Stimulated activated effector memory CD8-positive, alpha-beta T cell treated with anti-CD3 and anti-CD28 coated beads, Interleukin-12 subunit alpha, Interleukin-12 subunit beta, amount 100 ng/mL, for 72 hours (primary cell): ENCODE measurements at regions not wholly inside any gene's neighbourhood (a gene's known extent, or its start where the extent isn't known, plus 50 kb on each side); places are given as distances from the start of the nearest gene placed in this dataset.

ENCODE experiments used
- ATAC-seq: fragments of 150-1000 bp; cut with Tn5 transposase; 2 replicates; pipeline ENCODE4 v1.10.0; 2021
- DNase-seq, 2 donors: peaks; one replicate each; pipeline ENCODE4 v3.0.0; 2021 to 2022; ENCODE audit warnings: low spot score in 2 of 2
- H3K27ac Mint-ChIP-seq: one replicate; pipeline ENCODE4 v1.8.0; 2022; ENCODE audit warnings: mild to moderate bottlenecking, mixed read lengths
- H3K36me3 Mint-ChIP-seq: one replicate; pipeline ENCODE4 v1.8.0; 2022; ENCODE audit warnings: mild to moderate bottlenecking, mixed read lengths
- H3K4me1 Mint-ChIP-seq: one replicate; pipeline ENCODE4 v1.8.0; 2022; ENCODE audit warnings: mixed read lengths
- H3K4me3 Mint-ChIP-seq: one replicate; pipeline ENCODE4 v1.8.0; 2022; ENCODE audit warnings: mild to moderate bottlenecking, mixed read lengths
- H3K9me3 Mint-ChIP-seq: one replicate; pipeline ENCODE4 v1.8.0; 2022; ENCODE audit warnings: mixed read lengths

GRCh38 chr2:14188446-14188845 is 444.1 kb upstream of the LRATD1 start:
- H3K27ac Mint-ChIP-seq, result no peak overlapping the region
- H3K4me3 Mint-ChIP-seq, result no peak overlapping the region
- H3K36me3 Mint-ChIP-seq, result no peaks in the 10 kb centered on the region
- DNase-seq, result no peak
- H3K9me3 Mint-ChIP-seq, result peaks cover 11% of the 10 kb centered on the region
- no peak for ATAC-seq
- H3K4me1 Mint-ChIP-seq, result no peaks in the 10 kb centered on the region

- Mint-ChIP-seq H3K36me3 (no peaks in the 10 kb centered on the region), H3K4me3 (no peak overlapping the region), H3K27ac (no peak overlapping the region), H3K4me1 (no peaks in the 10 kb centered on the region), H3K9me3 (peaks cover 11% of the 10 kb centered on the region)
- ATAC-seq (no peak), DNase-seq (no peak)
Observed at GRCh38 chr2:14189929-14190328, 442.6 kb upstream of the LRATD1 start.

- Mint-ChIP-seq H3K27ac (no peak overlapping the region), H3K4me3 (no peak overlapping the region), H3K36me3 (no peaks in the 10 kb centered on the region), H3K9me3 (peaks cover 18% of the 10 kb centered on the region), H3K4me1 (no peaks in the 10 kb centered on the region)
- ATAC-seq (no peak), DNase-seq (no peak)
Observed at GRCh38 chr2:14194233-14194632, 438.3 kb upstream of the LRATD1 start.

GRCh38 chr2:14197293-14197692 is 435.2 kb upstream of the LRATD1 start:
- Mint-ChIP-seq H3K27ac (no peak overlapping the region), H3K4me1 (no peaks in the 10 kb centered on the region), H3K36me3 (no peaks in the 10 kb centered on the region), H3K9me3 (peaks cover 15% of the 10 kb centered on the region), H3K4me3 (no peak overlapping the region)
- no peak for DNase-seq
- ATAC-seq, result no peak

- H3K4me1 Mint-ChIP-seq, result no peaks in the 10 kb centered on the region
- ATAC-seq (no peak), DNase-seq (no peak)
- no peak overlapping the region for H3K4me3 Mint-ChIP-seq
- no peaks in the 10 kb centered on the region for H3K36me3 Mint-ChIP-seq
- H3K27ac Mint-ChIP-seq, result no peak overlapping the region
- H3K9me3 Mint-ChIP-seq, result peaks cover 21% of the 10 kb centered on the region
Observed at GRCh38 chr2:14199040-14199439, 433.5 kb upstream of the LRATD1 start.

GRCh38 chr2:14219306-14219705 is 413.2 kb upstream of the LRATD1 start:
- ATAC-seq (no peak), DNase-seq (no peak)
- Mint-ChIP-seq H3K4me3 (no peak overlapping the region), H3K36me3 (no peaks in the 10 kb centered on the region), H3K9me3 (peaks cover 12% of the 10 kb centered on the region), H3K4me1 (no peaks in the 10 kb centered on the region), H3K27ac (no peak overlapping the region)

GRCh38 chr2:14220101-14220500 is 412.4 kb upstream of the LRATD1 start:
- Mint-ChIP-seq H3K36me3 (no peaks in the 10 kb centered on the region), H3K4me1 (no peaks in the 10 kb centered on the region), H3K27ac (no peak overlapping the region), H3K9me3 (peaks cover 12% of the 10 kb centered on the region), H3K4me3 (no peak overlapping the region)
- no peak for ATAC-seq
- DNase-seq, result no peak

- H3K4me1 Mint-ChIP-seq, result no peaks in the 10 kb centered on the region
- no peak overlapping the region for H3K4me3 Mint-ChIP-seq
- DNase-seq (no peak), ATAC-seq (no peak)
- no peaks in the 10 kb centered on the region for H3K36me3 Mint-ChIP-seq
- no peak overlapping the region for H3K27ac Mint-ChIP-seq
- H3K9me3 Mint-ChIP-seq, result peaks cover 12% of the 10 kb centered on the region
Observed at GRCh38 chr2:14221466-14221865, 411.1 kb upstream of the LRATD1 start.

- Mint-ChIP-seq H3K9me3 (peaks cover 15% of the 10 kb centered on the region), H3K36me3 (no peaks in the 10 kb centered on the region), H3K4me1 (no peaks in the 10 kb centered on the region), H3K27ac (no peak overlapping the region), H3K4me3 (no peak overlapping the region)
- DNase-seq, result no peak
- no peak for ATAC-seq
Observed at GRCh38 chr2:14223576-14223975, 408.9 kb upstream of the LRATD1 start.

- peaks cover 12% of the 10 kb centered on the region for H3K9me3 Mint-ChIP-seq
- no peak overlapping the region for H3K27ac Mint-ChIP-seq
- DNase-seq (no peak), ATAC-seq (no peak)
- no peaks in the 10 kb centered on the region for H3K4me1 Mint-ChIP-seq
- no peaks in the 10 kb centered on the region for H3K36me3 Mint-ChIP-seq
- H3K4me3 Mint-ChIP-seq, result no peak overlapping the region
Observed at GRCh38 chr2:14231391-14231898, 401.1 kb upstream of the LRATD1 start.

- Mint-ChIP-seq H3K4me3 (no peak overlapping the region), H3K27ac (no peak overlapping the region), H3K9me3 (peaks cover 7% of the 10 kb centered on the region), H3K4me1 (no peaks in the 10 kb centered on the region), H3K36me3 (no peaks in the 10 kb centered on the region)
- ATAC-seq (no peak), DNase-seq (no peak)
Observed at GRCh38 chr2:14232217-14232616, 400.3 kb upstream of the LRATD1 start.

- Mint-ChIP-seq H3K27ac (no peak overlapping the region), H3K4me3 (no peak overlapping the region), H3K36me3 (no peaks in the 10 kb centered on the region), H3K4me1 (no peaks in the 10 kb centered on the region), H3K9me3 (peaks cover 8% of the 10 kb centered on the region)
- no peak for DNase-seq
- ATAC-seq, result no peak
Observed at GRCh38 chr2:14234911-14235310, 397.6 kb upstream of the LRATD1 start.

- H3K4me1 Mint-ChIP-seq, result no peaks in the 10 kb centered on the region
- ATAC-seq (no peak), DNase-seq (no peak)
- no peak overlapping the region for H3K27ac Mint-ChIP-seq
- no peak overlapping the region for H3K4me3 Mint-ChIP-seq
- peaks cover 8% of the 10 kb centered on the region for H3K9me3 Mint-ChIP-seq
- H3K36me3 Mint-ChIP-seq, result no peaks in the 10 kb centered on the region
Observed at GRCh38 chr2:14235667-14236066, 396.9 kb upstream of the LRATD1 start.

GRCh38 chr2:14237902-14238301 is 394.6 kb upstream of the LRATD1 start:
- DNase-seq (no peak), ATAC-seq (no peak)
- H3K27ac Mint-ChIP-seq, result no peak overlapping the region
- no peaks in the 10 kb centered on the region for H3K36me3 Mint-ChIP-seq
- peaks cover 8% of the 10 kb centered on the region for H3K9me3 Mint-ChIP-seq
- no peak overlapping the region for H3K4me3 Mint-ChIP-seq
- no peaks in the 10 kb centered on the region for H3K4me1 Mint-ChIP-seq

- peaks cover 8% of the 10 kb centered on the region for H3K9me3 Mint-ChIP-seq
- DNase-seq (no peak), ATAC-seq (no peak)
- no peaks in the 10 kb centered on the region for H3K4me1 Mint-ChIP-seq
- no peaks in the 10 kb centered on the region for H3K36me3 Mint-ChIP-seq
- H3K4me3 Mint-ChIP-seq, result no peak overlapping the region
- no peak overlapping the region for H3K27ac Mint-ChIP-seq
Observed at GRCh38 chr2:14239605-14240004, 392.9 kb upstream of the LRATD1 start.

- H3K9me3 Mint-ChIP-seq, result peaks cover 6% of the 10 kb centered on the region
Observed at GRCh38 chr2:14240868-14241267, 391.6 kb upstream of the LRATD1 start.

GRCh38 chr2:14245901-14246300 is 386.6 kb upstream of the LRATD1 start:
- ATAC-seq (no peak), DNase-seq (no peak)
- H3K4me3 Mint-ChIP-seq, result no peak overlapping the region
- no peaks in the 10 kb centered on the region for H3K36me3 Mint-ChIP-seq
- H3K9me3 Mint-ChIP-seq, result no peaks in the 10 kb centered on the region
- no peaks in the 10 kb centered on the region for H3K4me1 Mint-ChIP-seq
- H3K27ac Mint-ChIP-seq, result no peak overlapping the region

More at GRCh38 chr2:14240868-14241267, 391.6 kb upstream of the LRATD1 start:
- no peak overlapping the region for H3K4me3 Mint-ChIP-seq
- H3K27ac Mint-ChIP-seq, result no peak overlapping the region
- H3K4me1 Mint-ChIP-seq, result no peaks in the 10 kb centered on the region
- ATAC-seq, result no peak
- no peak for DNase-seq
- H3K36me3 Mint-ChIP-seq, result no peaks in the 10 kb centered on the region
